ENCODE measurements at regions not wholly inside any gene's neighbourhood (a gene's known extent, or its start where the extent isn't known, plus 50 kb on each side); places are given as distances from the start of the nearest gene placed in this dataset.
"Not testable (repeated sequence)": the region's sequence is repeated elsewhere in the genome, so short reads cannot be mapped to it uniquely, and the experiment has no call there.

GRCh38 chr16:65698791-65699321 lies 577.0 kb upstream of the CDH11 start:
- TF ChIP-seq, protein P1, sequence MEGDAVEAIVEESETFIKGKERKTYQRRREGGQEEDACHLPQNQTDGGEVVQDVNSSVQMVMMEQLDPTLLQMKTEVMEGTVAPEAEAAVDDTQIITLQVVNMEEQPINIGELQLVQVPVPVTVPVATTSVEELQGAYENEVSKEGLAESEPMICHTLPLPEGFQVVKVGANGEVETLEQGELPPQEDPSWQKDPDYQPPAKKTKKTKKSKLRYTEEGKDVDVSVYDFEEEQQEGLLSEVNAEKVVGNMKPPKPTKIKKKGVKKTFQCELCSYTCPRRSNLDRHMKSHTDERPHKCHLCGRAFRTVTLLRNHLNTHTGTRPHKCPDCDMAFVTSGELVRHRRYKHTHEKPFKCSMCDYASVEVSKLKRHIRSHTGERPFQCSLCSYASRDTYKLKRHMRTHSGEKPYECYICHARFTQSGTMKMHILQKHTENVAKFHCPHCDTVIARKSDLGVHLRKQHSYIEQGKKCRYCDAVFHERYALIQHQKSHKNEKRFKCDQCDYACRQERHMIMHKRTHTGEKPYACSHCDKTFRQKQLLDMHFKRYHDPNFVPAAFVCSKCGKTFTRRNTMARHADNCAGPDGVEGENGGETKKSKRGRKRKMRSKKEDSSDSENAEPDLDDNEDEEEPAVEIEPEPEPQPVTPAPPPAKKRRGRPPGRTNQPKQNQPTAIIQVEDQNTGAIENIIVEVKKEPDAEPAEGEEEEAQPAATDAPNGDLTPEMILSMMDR (conservative IDR thresholded peaks at IDR 0.05) = no peak
- Mint-ChIP-seq H3K36me3 (ENCODE audit: low read depth) (no peaks in the 10 kb centered on the region), H3K27ac (no peak overlapping the region), H3K4me1 (peaks cover 21% of the 10 kb centered on the region), H3K27me3 (ENCODE audit: insufficient read depth) (peaks cover 2% of the 10 kb centered on the region), H3K4me3 (no peak overlapping the region), H3K9me3 (peaks cover 2% of the 10 kb centered on the region)
- Histone ChIP-seq H3K9me3 (ENCODE audit: control insufficient read depth, low read length) (no peaks in the 10 kb centered on the region), H3K36me3 (ENCODE audit: control insufficient read depth, insufficient read depth, low read length) (no peaks in the 10 kb centered on the region), H3K9ac (ENCODE audit: extremely low read depth, low read length, poor library complexity, severe bottlenecking) (no peak overlapping the region), H3K4me3 (ENCODE audit: low read length) (no peak overlapping the region), H3K27ac (ENCODE audit: low read depth, low read length) (no peak overlapping the region), H3K4me1 (ENCODE audit: control insufficient read depth, insufficient read depth, low read length) (peaks cover 10% of the 10 kb centered on the region), H3K27me3 (ENCODE audit: control insufficient read depth, insufficient read depth, low read length, poor library complexity, severe bottlenecking) (no peaks in the 10 kb centered on the region)
- 54 to 56% methylated on average over 3 to 4 of the region's 4 CpGs for WGBS, 2 experiments (ENCODE audit: insufficient coverage in 1 of 2, insufficient read length in 1 of 2)
- DNase-seq = no peak

DNA sequence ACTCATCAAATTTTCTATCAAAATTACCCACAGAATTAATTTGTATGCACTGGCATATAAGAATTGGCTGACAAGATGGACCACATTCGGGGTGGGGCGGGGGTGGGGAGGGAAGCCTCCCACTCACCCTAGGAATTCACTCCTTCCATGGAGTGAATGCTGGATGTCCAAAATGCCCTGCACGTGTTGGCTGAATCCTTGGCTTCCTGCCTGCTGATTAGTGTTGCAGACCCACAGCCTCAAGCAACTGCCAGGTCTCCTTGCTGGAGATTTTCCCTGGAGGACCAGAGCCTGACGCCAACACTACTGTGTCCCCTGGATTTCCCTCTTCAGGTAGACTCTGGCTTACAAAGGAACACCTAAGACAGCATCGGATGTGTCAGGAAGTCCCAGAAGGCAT lies 575.7 kb upstream of the CDH11 start:
- no peak overlapping the region for H3K4me3 Mint-ChIP-seq
- peaks cover 2% of the 10 kb centered on the region for H3K27me3 Mint-ChIP-seq (ENCODE audit: insufficient read depth)
- no peak overlapping the region for H3K27ac Mint-ChIP-seq
- WGBS, 2 experiments (ENCODE audit: insufficient coverage in 1 of 2, insufficient read length in 1 of 2) = 93 to 97% methylated on average over 3 to 5 of the region's 5 CpGs
- TF ChIP-seq, protein P1 (conservative IDR thresholded peaks at IDR 0.05) = no peak
- H3K4me3 ChIP-seq (ENCODE audit: low read length) = no peak overlapping the region
- no peaks in the 10 kb centered on the region for H3K27me3 ChIP-seq (ENCODE audit: control insufficient read depth, insufficient read depth, low read length, poor library complexity, severe bottlenecking)
- DNase-seq = no peak
- peaks cover 10% of the 10 kb centered on the region for H3K4me1 ChIP-seq (ENCODE audit: control insufficient read depth, insufficient read depth, low read length)
- H3K4me1 Mint-ChIP-seq = peaks cover 14% of the 10 kb centered on the region
- no peaks in the 10 kb centered on the region for H3K36me3 ChIP-seq (ENCODE audit: control insufficient read depth, insufficient read depth, low read length)
- H3K27ac ChIP-seq (ENCODE audit: low read depth, low read length) = no peak overlapping the region
- H3K9me3 ChIP-seq (ENCODE audit: control insufficient read depth, low read length) = no peaks in the 10 kb centered on the region
- no peak overlapping the region for H3K9ac ChIP-seq (ENCODE audit: extremely low read depth, low read length, poor library complexity, severe bottlenecking)
- H3K9me3 Mint-ChIP-seq = peaks cover 2% of the 10 kb centered on the region
- no peaks in the 10 kb centered on the region for H3K36me3 Mint-ChIP-seq (ENCODE audit: low read depth)

GRCh38 chr16:65697065-65697464 lies 575.2 kb upstream of the CDH11 start:
- Histone ChIP-seq H3K4me3 (ENCODE audit: low read length) (no peak overlapping the region), H3K9ac (ENCODE audit: extremely low read depth, low read length, poor library complexity, severe bottlenecking) (no peak overlapping the region), H3K9me3 (ENCODE audit: control insufficient read depth, low read length) (no peaks in the 10 kb centered on the region), H3K27ac (ENCODE audit: low read depth, low read length) (no peak overlapping the region), H3K27me3 (ENCODE audit: control insufficient read depth, insufficient read depth, low read length, poor library complexity, severe bottlenecking) (no peaks in the 10 kb centered on the region), H3K36me3 (ENCODE audit: control insufficient read depth, insufficient read depth, low read length) (no peaks in the 10 kb centered on the region), H3K4me1 (ENCODE audit: control insufficient read depth, insufficient read depth, low read length) (peaks cover 10% of the 10 kb centered on the region)
- no peak for DNase-seq
- TF ChIP-seq, protein P1 (conservative IDR thresholded peaks at IDR 0.05) = peak; percentile 38
- Mint-ChIP-seq H3K36me3 (ENCODE audit: low read depth) (no peaks in the 10 kb centered on the region), H3K9me3 (peaks cover 2% of the 10 kb centered on the region), H3K4me1 (peaks cover 14% of the 10 kb centered on the region), H3K4me3 (no peak overlapping the region), H3K27ac (no peak overlapping the region), H3K27me3 (ENCODE audit: insufficient read depth) (peaks cover 2% of the 10 kb centered on the region)
- 97% methylated on average over 1 of the region's 1 CpG; no CpG with 5 or more reads in 1 of the 2 experiments for WGBS, 2 experiments (ENCODE audit: insufficient coverage in 1 of 2, insufficient read length in 1 of 2)

DNA sequence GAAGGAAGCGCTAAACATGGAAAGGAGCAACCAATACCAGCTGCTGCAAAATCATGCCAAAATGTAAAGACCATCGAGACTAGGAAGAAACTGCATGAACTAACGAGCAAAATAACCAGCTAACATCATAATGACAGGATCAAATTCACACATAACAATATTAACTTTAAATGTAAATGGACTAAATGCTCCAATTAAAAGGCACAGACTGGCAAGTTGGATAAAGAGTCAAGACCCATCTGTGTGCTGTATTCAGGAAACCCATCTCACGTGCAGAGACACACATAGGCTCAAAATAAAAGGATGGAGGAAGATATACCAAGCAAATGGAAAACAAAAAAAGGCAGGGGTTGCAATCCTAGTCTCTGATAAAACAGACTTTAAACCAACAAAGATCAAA lies 570.0 kb upstream of the CDH11 start:
- not testable (repeated sequence) for H3K27me3 ChIP-seq (ENCODE audit: control insufficient read depth, insufficient read depth, low read length, poor library complexity, severe bottlenecking); H3K4me3 Mint-ChIP-seq; H3K27ac ChIP-seq (ENCODE audit: low read depth, low read length); H3K9ac ChIP-seq (ENCODE audit: extremely low read depth, low read length, poor library complexity, severe bottlenecking); H3K27me3 Mint-ChIP-seq (ENCODE audit: insufficient read depth); H3K4me3 ChIP-seq (ENCODE audit: low read length); H3K36me3 ChIP-seq (ENCODE audit: control insufficient read depth, insufficient read depth, low read length); H3K27ac Mint-ChIP-seq; DNase-seq; H3K36me3 Mint-ChIP-seq (ENCODE audit: low read depth); H3K9me3 ChIP-seq (ENCODE audit: control insufficient read depth, low read length); H3K4me1 ChIP-seq (ENCODE audit: control insufficient read depth, insufficient read depth, low read length); H3K9me3 Mint-ChIP-seq
- no CpG with 5 or more reads among the region's 4 CpGs for WGBS, 2 experiments (ENCODE audit: insufficient coverage in 1 of 2, insufficient read length in 1 of 2)
- H3K4me1 Mint-ChIP-seq = peaks cover 15% of the 10 kb centered on the region

All from endodermal cell (in vitro differentiated cells).